IPS DF 6.9 (cell line): ENCODE measurements at regions not wholly inside any gene's neighbourhood (a gene's known extent, or its start where the extent isn't known, plus 50 kb on each side); places are given as distances from the start of the nearest gene placed in this dataset.
"Not testable (repeated sequence)": the region's sequence is repeated elsewhere in the genome, so short reads cannot be mapped to it uniquely, and the experiment has no call there.

Experiments used
- DNase-seq: peaks from one replicate; pipeline ENCODE4 v3.0.0-alpha.2; 2013; ENCODE audit warnings: low read depth, low spot score
- H3K27ac ChIP-seq: one replicate; pipeline ENCODE4 v1.5.1; 2013; ENCODE audit warnings: low read length, control low read depth
- H3K27me3 ChIP-seq: 2 replicates; pipeline ENCODE4 v1.6.1; 2013; ENCODE audit warnings: mild to moderate bottlenecking, low read length; ENCODE audit not compliant: control insufficient read depth, insufficient read depth
- H3K36me3 ChIP-seq: 2 replicates; pipeline ENCODE4 v1.6.1; 2013; ENCODE audit warnings: low read length; ENCODE audit not compliant: control insufficient read depth, insufficient read depth
- H3K4me1 ChIP-seq: 2 replicates; pipeline ENCODE4 v1.6.1; 2013; ENCODE audit warnings: low read length; ENCODE audit not compliant: control insufficient read depth, insufficient read depth
- H3K4me3 ChIP-seq: 2 replicates; pipeline ENCODE4 v1.5.1; 2013; ENCODE audit warnings: mild to moderate bottlenecking, low read length
- H3K9me3 ChIP-seq: 2 replicates; pipeline ENCODE4 v1.6.1; 2013; ENCODE audit warnings: low read length, inconsistent platforms; ENCODE audit not compliant: control insufficient read depth, insufficient read depth
- WGBS: extraction: QIAGEN DNeasy Blood & Tissue Kit; methylation state at CpG from one replicate; pipeline ENCODE4 v1.1.7; 2013; ENCODE audit warnings: mixed read lengths, missing lambda C conversion rate; ENCODE audit not compliant: insufficient read length, insufficient coverage; 5-methylcytosine and 5-hydroxymethylcytosine counted together

DNA sequence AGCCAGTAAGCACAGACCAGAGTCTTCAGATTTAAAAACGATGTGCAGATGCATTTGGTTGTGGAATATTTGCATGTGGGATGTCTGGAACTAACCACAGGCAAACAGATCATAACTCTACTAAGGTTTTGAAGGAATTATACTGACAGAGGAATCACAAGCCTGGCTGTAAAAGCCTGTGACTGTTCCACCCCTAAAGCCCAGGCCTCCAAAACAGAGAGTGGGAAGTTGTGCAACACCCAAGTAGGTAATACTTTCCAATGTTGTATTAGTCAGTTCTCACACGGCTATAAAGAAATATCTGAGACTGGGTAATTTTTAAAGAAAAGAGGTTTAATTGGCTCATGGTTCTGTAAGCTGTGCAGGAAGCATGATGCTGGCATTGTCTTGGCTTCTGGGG, 68.1 kb upstream of the DCD start:
- Histone ChIP-seq H3K9me3 (no peaks in the 10 kb centered on the region), H3K27me3 (no peaks in the 10 kb centered on the region), H3K27ac (no peak overlapping the region), H3K4me1 (no peaks in the 10 kb centered on the region), H3K4me3 (no peak overlapping the region), H3K36me3 (no peaks in the 10 kb centered on the region)
- DNase-seq = no peak
- WGBS = no CpG with 5 or more reads among the region's 2 CpGs

DNA sequence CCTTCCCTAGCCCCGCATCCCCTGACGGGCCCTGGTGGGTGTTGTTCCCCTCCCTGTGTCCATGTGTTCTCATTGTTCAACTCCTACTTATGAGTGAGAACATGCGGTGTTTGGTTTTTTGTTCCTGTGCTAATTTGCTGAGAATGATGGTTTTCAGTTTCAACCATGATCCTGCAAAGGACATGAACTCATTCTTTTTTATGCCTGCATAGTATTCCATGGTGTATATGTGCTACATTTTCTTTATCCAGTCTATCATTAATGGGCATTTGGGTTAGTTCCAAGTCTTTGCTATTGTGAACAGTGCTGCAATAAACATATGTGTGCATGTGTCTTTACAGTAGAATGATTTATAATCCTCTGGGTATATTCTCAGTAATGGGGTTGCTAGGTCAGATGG, 65.7 kb upstream of the DCD start:
- H3K9me3 ChIP-seq = not testable (repeated sequence)
- no CpG with 5 or more reads among the region's 3 CpGs for WGBS

DNA sequence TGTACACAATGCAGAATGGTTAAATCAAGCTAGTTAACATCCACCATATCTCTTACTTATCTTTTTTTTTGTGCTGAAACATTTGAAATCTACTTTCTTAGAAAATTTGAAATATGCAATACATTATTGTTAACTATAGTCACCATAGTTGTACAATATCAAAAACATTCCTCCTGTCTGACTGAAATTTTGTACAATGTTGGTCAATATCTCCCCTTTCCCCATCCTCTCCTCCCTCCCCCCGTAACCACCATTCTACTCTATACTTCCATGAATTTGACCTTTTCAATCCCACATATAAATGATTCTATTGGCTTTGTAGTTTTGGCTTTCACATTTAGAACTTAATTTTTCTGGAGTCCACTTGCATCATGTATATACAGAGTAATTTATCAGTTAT, 63.5 kb upstream of the DCD start:
- no peak for DNase-seq
- 100% methylated on average over 1 of the region's 1 CpG for WGBS
- no peak overlapping the region for H3K4me3 ChIP-seq
- H3K4me1 ChIP-seq = no peaks in the 10 kb centered on the region
- H3K9me3 ChIP-seq = no peaks in the 10 kb centered on the region
- no peaks in the 10 kb centered on the region for H3K36me3 ChIP-seq
- H3K27ac ChIP-seq = no peak overlapping the region
- no peaks in the 10 kb centered on the region for H3K27me3 ChIP-seq

More for the DNA sequence above, 65.7 kb upstream of the DCD start:
- H3K27me3 ChIP-seq, H3K27ac ChIP-seq, H3K36me3 ChIP-seq, H3K4me1 ChIP-seq, H3K4me3 ChIP-seq, DNase-seq: not testable (repeated sequence)

DNA sequence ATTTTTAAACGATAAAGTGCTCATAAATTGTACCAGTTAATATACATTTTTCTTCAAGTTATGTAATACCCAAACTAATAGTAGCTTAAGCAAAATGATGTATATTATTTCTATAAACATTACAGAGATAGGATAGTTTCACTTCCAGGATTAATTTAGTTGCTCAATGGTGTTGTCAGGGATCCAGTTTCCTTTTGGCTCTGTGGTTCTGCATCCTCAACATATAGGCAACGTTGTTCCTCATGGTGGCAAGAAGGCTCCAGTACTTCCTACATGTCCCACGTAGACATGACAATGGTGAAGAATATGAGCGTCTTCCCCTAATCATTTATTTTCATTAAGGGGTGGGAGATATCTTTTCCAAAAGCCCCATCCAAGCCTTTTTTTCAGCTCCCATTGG, 60.7 kb upstream of the DCD start:
- H3K4me3 ChIP-seq = no peak overlapping the region
- no peak for DNase-seq
- H3K27me3 ChIP-seq = no peaks in the 10 kb centered on the region
- no peaks in the 10 kb centered on the region for H3K4me1 ChIP-seq
- H3K27ac ChIP-seq = no peak overlapping the region
- H3K9me3 ChIP-seq = no peaks in the 10 kb centered on the region
- no peaks in the 10 kb centered on the region for H3K36me3 ChIP-seq
- WGBS = no CpG with 5 or more reads among the region's 4 CpGs

DNA sequence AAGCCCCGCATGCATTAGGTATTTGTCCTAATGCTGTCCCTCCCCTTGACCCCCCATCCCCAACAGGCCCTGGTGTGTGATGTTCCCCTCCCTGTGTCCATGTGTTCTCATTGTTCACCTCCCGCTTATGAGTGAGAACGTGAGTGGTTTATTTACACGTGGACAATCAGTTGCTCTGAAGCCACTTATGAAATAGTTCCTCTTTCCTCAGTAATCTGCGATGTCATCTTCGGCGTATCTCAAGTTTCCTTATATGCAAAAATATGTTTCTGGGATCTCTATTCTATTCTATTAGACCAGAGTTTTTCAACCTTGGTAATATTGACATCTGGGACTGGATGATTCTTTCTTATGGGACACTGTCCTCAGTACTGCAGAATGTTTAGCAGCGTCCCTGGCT, 56.0 kb upstream of the DCD start:
- H3K36me3 ChIP-seq = no peaks in the 10 kb centered on the region
- WGBS = no CpG with 5 or more reads among the region's 8 CpGs
- H3K4me1 ChIP-seq = no peaks in the 10 kb centered on the region
- H3K27me3 ChIP-seq = no peaks in the 10 kb centered on the region
- no peak overlapping the region for H3K27ac ChIP-seq
- no peak overlapping the region for H3K4me3 ChIP-seq
- DNase-seq = no peak
- no peaks in the 10 kb centered on the region for H3K9me3 ChIP-seq

DNA sequence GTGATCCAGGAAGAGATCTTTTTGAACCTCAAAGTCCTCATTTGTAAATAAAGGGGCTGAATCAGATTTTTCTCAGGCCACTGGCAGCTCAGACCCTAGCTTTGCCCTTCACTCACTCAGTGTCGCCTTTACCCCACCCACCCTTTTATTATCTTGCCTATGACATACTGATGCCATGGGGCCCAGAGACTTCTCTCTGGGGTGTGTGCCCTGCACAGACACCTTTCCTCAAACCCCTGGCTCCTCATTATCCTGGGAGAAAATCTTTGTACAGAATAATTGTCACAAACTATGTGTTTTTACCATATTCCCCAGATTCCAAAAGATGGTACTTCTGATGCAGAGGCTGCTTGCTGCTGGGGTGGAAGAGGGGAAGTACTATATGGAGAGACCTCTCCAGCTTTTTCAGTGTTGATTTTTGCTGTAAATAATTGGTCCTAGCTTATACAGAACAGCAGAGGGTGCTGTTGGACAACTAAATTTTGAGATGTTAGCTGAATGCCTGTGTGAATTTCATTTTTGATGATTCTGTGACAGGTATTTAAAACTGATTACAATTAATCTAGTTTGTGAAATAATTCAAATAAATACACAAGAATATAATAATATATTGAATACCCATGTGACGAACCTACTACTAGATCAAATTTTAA, 53.9 kb upstream of the DCD start:
- DNase-seq = no peak
- H3K27ac ChIP-seq = no peak overlapping the region
- no peaks in the 10 kb centered on the region for H3K4me1 ChIP-seq
- no peaks in the 10 kb centered on the region for H3K9me3 ChIP-seq
- no CpG with 5 or more reads among the region's 2 CpGs for WGBS
- no peak overlapping the region for H3K4me3 ChIP-seq
- no peaks in the 10 kb centered on the region for H3K36me3 ChIP-seq
- no peaks in the 10 kb centered on the region for H3K27me3 ChIP-seq

DNA sequence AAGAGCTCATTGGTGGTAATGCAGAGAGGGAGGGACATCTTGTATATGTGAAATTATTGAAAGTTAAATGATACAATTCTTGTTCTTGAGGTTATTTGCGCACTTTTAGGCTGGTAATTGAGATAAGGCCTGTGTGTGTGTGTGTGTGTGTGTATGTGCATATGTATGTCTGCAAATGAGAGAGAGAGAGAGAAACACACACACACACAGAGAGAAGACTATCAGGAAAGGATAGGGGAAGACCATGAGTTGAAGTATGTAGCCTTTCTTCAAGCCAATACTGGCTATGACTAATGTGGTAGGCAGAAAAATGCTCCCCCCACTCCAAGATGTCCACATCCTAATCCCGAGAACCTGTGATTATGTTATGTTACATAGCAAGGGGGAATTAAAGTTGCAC, 52.7 kb upstream of the DCD start:
- WGBS = no CpG with 5 or more reads among the region's 2 CpGs
- no peaks in the 10 kb centered on the region for H3K4me1 ChIP-seq
- no peaks in the 10 kb centered on the region for H3K27me3 ChIP-seq
- no peaks in the 10 kb centered on the region for H3K9me3 ChIP-seq
- H3K4me3 ChIP-seq = no peak overlapping the region
- no peak for DNase-seq
- H3K27ac ChIP-seq = no peak overlapping the region
- H3K36me3 ChIP-seq = no peaks in the 10 kb centered on the region

DNA sequence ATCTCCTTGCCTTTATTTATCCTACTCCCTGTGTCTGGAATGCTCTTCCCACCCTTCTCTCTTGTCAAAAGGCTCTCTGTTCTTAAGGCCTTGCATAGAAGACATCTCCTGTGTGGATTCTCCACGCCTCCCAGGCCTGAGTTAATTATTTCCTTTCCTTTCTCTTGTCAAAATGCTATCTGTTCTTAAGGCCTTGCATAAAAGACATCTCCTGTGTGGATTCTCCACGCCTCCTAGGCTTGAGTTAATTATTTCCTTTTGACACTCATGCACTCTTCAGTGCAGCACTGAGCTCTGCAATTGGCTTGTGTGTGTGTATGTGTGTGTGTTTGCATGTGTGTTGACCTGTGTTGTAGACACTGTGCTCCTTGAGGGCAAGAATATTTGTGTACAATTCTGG, 52.1 kb upstream of the DCD start:
- Histone ChIP-seq H3K9me3 (no peaks in the 10 kb centered on the region), H3K4me3 (no peak overlapping the region), H3K27me3 (no peaks in the 10 kb centered on the region), H3K27ac (no peak overlapping the region), H3K4me1 (no peaks in the 10 kb centered on the region), H3K36me3 (no peaks in the 10 kb centered on the region)
- no peak for DNase-seq
- WGBS = no CpG with 5 or more reads among the region's 2 CpGs
